ENCODE measurements at regions not wholly inside any gene's neighbourhood (a gene's known extent, or its start where the extent isn't known, plus 50 kb on each side); places are given as distances from the start of the nearest gene placed in this dataset.

- ATAC-seq, result no peak
- H3K36me3 ChIP-seq, result no peaks in the 10 kb centered on the region
- no peaks in the 10 kb centered on the region for H3K4me1 ChIP-seq
- DNase-seq, result no peak
- no peak overlapping the region for H3K27ac ChIP-seq
- H3K4me3 ChIP-seq, result no peak overlapping the region
- no peaks in the 10 kb centered on the region for H3K9me3 ChIP-seq
- in situ Hi-C loops (cut with MboI; ENCODE audit: low sequenced_read_pairs in 4 of 4) (no loop called here), intact Hi-C loops (cut with DNase I; ENCODE audit: low total_unique reads) (no loop called here)
- TF ChIP-seq POLR2A (IDR thresholded peaks at IDR 0.05), result no peak
- no peaks in the 10 kb centered on the region for H3K27me3 ChIP-seq
Measured at GRCh38 chr4:127498366-127498765, 134.4 kb upstream of the INTU start.

DNA sequence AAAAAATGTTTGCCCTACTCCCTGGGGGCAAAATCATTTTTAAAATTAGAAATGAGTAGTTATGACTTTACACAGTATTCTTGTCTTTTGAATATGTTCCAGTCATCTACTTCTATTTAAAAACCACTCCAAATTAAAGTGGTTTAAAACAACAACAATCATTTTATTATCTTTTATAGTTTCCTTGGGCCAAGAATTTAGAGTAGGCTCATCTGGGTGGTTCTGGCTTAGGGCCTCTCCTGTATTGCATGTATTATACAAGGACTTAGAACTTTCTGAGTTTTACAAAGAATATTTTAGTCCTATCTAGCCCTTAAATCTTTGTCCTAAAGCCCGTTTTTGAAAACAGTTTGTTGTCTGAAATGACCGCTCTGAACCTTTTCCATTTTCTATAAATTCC lies 132.5 kb upstream of the INTU start:
- no peak for ATAC-seq

DNA sequence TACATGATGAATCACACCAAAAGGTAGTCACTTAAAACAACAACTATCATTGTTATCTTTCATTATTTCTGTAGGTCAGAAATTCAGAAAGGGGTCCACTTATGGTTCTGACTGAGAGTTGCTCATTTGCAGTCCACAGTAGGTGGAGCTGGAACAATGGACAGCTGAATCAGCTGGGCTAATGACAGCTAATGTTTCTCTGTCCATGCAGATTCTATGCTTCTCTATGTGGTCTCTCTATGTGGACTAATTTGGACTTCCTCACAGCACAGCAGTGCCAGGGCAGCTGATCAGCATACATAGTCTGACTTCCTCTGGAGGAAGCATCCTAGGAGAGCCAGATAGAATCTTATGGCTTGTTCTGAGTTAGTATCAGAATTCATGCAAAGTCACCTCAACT lies 131.7 kb upstream of the INTU start:
- intact Hi-C loops (cut with DNase I; ENCODE audit: low total_unique reads) (no loop called here), in situ Hi-C loops (cut with MboI; ENCODE audit: low sequenced_read_pairs in 4 of 4) (no loop called here)
- ATAC-seq, result no peak
- H3K36me3 ChIP-seq, result no peaks in the 10 kb centered on the region
- H3K4me3 ChIP-seq, result no peak overlapping the region
- DNase-seq, result no peak
- peaks cover 0 to 3% of the 10 kb centered on the region in 2 donors for H3K4me1 ChIP-seq
- H3K27me3 ChIP-seq, result no peaks in the 10 kb centered on the region
- TF ChIP-seq, protein P1, sequence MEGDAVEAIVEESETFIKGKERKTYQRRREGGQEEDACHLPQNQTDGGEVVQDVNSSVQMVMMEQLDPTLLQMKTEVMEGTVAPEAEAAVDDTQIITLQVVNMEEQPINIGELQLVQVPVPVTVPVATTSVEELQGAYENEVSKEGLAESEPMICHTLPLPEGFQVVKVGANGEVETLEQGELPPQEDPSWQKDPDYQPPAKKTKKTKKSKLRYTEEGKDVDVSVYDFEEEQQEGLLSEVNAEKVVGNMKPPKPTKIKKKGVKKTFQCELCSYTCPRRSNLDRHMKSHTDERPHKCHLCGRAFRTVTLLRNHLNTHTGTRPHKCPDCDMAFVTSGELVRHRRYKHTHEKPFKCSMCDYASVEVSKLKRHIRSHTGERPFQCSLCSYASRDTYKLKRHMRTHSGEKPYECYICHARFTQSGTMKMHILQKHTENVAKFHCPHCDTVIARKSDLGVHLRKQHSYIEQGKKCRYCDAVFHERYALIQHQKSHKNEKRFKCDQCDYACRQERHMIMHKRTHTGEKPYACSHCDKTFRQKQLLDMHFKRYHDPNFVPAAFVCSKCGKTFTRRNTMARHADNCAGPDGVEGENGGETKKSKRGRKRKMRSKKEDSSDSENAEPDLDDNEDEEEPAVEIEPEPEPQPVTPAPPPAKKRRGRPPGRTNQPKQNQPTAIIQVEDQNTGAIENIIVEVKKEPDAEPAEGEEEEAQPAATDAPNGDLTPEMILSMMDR (IDR thresholded peaks at IDR 0.05 in 4 of 5, conservative IDR thresholded peaks at IDR 0.05 in 1 of 5), result no peak
- TF ChIP-seq POLR2A (IDR thresholded peaks at IDR 0.05), result no peak
- H3K27ac ChIP-seq, result no peak overlapping the region
- no peaks in the 10 kb centered on the region for H3K9me3 ChIP-seq

More for the DNA sequence above, 132.5 kb upstream of the INTU start:
- in situ Hi-C loops (cut with MboI; ENCODE audit: low sequenced_read_pairs in 4 of 4) (no loop called here), intact Hi-C loops (cut with DNase I; ENCODE audit: low total_unique reads) (no loop called here)
- no peaks in the 10 kb centered on the region for H3K27me3 ChIP-seq
- H3K9me3 ChIP-seq, result no peaks in the 10 kb centered on the region
- H3K27ac ChIP-seq, result no peak overlapping the region
- peaks cover 0 to 3% of the 10 kb centered on the region in 2 donors for H3K4me1 ChIP-seq
- no peak for DNase-seq
- no peak overlapping the region for H3K4me3 ChIP-seq
- H3K36me3 ChIP-seq, result no peaks in the 10 kb centered on the region
- TF ChIP-seq POLR2A (IDR thresholded peaks at IDR 0.05), result no peak

DNA sequence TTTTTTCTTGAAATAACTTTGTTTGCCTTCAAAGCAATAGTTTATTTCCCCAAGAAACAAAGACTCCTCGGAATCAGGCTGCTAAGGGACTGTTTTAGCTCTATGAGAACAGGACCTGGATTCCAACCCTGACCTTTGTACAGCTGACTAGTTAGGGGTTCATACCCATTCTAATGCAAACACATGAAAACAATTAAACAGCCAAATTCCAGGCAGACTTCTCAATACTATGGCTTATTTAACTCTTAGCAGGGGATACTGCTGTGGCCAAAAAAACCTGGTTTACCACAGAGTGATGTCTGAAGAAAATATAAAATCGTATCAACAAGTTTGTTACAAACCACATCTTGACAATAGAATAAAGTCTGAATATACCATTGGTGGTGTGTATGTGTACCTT lies 129.6 kb upstream of the INTU start:
- H3K9me3 ChIP-seq, result no peaks in the 10 kb centered on the region
- TF ChIP-seq, protein P1 (IDR thresholded peaks at IDR 0.05 in 4 of 5, conservative IDR thresholded peaks at IDR 0.05 in 1 of 5), result no peak
- TF ChIP-seq POLR2A (IDR thresholded peaks at IDR 0.05), result no peak
- no peak overlapping the region for H3K27ac ChIP-seq
- H3K4me1 ChIP-seq, result peaks cover 0 to 3% of the 10 kb centered on the region in 2 donors
- DNase-seq (no peak), ATAC-seq (no peak)
- H3K4me3 ChIP-seq, result no peak overlapping the region
- intact Hi-C loops (cut with DNase I; ENCODE audit: low total_unique reads) (no loop called here), in situ Hi-C loops (cut with MboI; ENCODE audit: low sequenced_read_pairs in 4 of 4) (no loop called here)
- no peaks in the 10 kb centered on the region for H3K27me3 ChIP-seq
- H3K36me3 ChIP-seq, result no peaks in the 10 kb centered on the region

- no peak for ATAC-seq
- intact Hi-C loops (cut with DNase I; ENCODE audit: low total_unique reads), result no loop called here
Measured at GRCh38 chr4:127505203-127505602, 127.6 kb upstream of the INTU start.

More at GRCh38 chr4:127505203-127505602, 127.6 kb upstream of the INTU start:
- Histone ChIP-seq H3K9me3 (no peaks in the 10 kb centered on the region), H3K36me3 (no peaks in the 10 kb centered on the region), H3K27me3 (no peaks in the 10 kb centered on the region), H3K27ac (no peak overlapping the region), H3K4me1 (peaks cover 0 to 3% of the 10 kb centered on the region in 2 donors), H3K4me3 (no peak overlapping the region)
- no peak for DNase-seq
- in situ Hi-C loops (cut with MboI; ENCODE audit: low sequenced_read_pairs in 4 of 4), result no loop called here
- TF ChIP-seq POLR2A (IDR thresholded peaks at IDR 0.05), result no peak
- TF ChIP-seq, protein P1 (IDR thresholded peaks at IDR 0.05 in 4 of 5, conservative IDR thresholded peaks at IDR 0.05 in 1 of 5), result no peak
